ENCODE measurements at regions not wholly inside any gene's neighbourhood (a gene's known extent, or its start where the extent isn't known, plus 50 kb on each side); places are given as distances from the start of the nearest gene placed in this dataset.

- DNase-seq (ENCODE audit: low spot score): no peak
- intact Hi-C loops (cut with DNase I): no loop called here
Measured at GRCh38 chr12:66899588-66899987, 220.7 kb upstream of the GRIP1 start.

GRCh38 chr12:66900616-66901015 is 221.7 kb upstream of the GRIP1 start:
- intact Hi-C loops (cut with DNase I): no loop called here
- DNase-seq (ENCODE audit: low spot score): no peak

DNA sequence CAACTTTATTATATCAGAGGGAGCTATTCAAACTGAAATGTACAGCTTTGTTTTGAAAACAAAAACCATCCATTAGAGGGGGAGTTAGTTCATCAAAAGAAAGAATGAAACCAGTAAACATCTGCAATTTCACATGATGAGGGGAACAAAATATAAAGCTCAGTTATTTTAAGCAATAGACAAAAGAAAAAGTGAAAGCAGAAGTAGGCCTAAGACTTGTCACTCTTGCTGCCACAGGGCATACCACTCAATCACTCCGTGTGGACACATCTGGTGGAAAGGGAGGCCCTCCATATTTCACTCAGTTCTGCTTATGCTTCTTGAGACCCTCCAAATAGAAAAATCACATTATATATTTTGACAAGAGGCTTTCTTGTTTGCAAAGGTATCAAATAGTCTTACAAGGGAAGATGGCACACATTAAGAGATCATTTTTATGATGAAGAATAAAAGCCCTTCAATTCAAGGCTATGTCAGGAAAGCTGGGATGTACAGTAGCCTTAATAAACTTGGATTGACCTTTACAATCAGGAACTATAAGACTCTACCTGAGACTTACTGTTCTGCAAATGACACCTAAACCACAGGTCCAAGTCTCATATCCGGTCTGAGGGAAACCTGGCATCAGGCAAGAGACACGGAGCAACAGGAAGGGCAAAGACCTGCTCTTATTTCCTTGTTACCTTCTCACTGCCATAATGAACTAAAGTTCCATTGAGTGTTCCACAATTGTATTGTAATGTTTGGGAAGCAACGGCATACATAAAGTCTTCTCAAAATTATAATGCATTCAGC is 222.5 kb upstream of the GRIP1 start:
- intact Hi-C loops (cut with DNase I): no loop called here
- DNase-seq (ENCODE audit: low spot score): no peak

GRCh38 chr12:66902020-66902419 is 223.1 kb upstream of the GRIP1 start:
- intact Hi-C loops (cut with DNase I): no loop called here
- no peak for DNase-seq (ENCODE audit: low spot score)

GRCh38 chr12:66903782-66904396 is 225.0 kb upstream of the GRIP1 start:
- intact Hi-C loops (cut with DNase I): no loop called here
- DNase-seq (ENCODE audit: low spot score): no peak

DNA sequence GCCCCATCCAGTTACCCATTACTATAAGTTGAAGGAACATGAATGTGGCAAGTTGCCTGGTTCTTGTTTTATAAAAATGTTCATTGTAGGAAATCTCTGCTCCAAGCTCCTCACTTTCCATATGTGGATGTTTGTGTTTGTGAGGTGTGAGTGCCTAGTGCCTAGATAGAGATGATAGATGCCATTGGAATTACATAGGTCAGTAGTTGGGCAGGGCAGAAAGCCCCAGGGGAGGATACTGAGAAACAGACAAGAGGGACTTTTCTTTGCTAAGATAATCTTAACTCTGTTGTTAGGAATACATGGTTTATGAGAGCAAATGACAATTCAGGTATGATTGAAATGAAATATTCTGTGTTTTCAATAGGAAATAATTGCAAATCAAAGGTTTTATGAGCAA is 226.3 kb upstream of the GRIP1 start:
- intact Hi-C loops (cut with DNase I): no loop called here

GRCh38 chr12:66910366-66910974 is 231.6 kb upstream of the GRIP1 start:
- intact Hi-C loops (cut with DNase I): no loop called here
- DNase-seq (ENCODE audit: low spot score): no peak

More for the DNA sequence above, 226.3 kb upstream of the GRIP1 start:
- DNase-seq (ENCODE audit: low spot score): no peak

DNA sequence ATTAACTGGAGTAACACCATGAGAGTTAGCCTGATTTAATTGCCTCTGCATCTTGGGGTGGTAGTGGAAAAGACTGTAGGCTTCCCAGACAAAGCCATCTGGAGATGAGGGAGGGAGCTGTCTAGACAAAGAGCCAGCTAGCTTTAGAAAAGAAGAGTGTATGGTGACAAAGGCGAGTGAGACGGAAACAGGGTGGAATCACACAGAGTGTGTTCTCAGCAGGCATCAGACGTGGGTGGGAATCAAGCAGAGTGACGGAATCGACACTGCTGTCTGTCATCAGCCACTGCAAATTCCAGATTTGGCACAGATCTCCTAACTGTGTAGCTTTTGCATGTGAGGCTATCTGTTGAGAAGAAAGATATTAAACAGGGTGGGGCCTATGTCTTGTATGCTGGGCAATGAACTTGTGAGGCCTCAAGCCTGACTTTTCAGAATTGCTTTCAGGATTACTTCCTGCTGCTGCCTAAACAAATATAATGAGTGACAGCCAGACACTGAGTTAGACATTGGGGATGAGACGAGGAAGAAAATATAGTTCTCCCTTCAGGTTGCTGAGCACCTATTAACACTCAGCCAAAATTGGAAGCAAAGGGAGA is 236.5 kb upstream of the GRIP1 start:
- no peak for DNase-seq (ENCODE audit: low spot score)
- intact Hi-C loops (cut with DNase I): no loop called here

- intact Hi-C loops (cut with DNase I): no loop called here
- no peak for DNase-seq (ENCODE audit: low spot score)
Measured at GRCh38 chr12:66916189-66916588, 237.3 kb upstream of the GRIP1 start.

DNA sequence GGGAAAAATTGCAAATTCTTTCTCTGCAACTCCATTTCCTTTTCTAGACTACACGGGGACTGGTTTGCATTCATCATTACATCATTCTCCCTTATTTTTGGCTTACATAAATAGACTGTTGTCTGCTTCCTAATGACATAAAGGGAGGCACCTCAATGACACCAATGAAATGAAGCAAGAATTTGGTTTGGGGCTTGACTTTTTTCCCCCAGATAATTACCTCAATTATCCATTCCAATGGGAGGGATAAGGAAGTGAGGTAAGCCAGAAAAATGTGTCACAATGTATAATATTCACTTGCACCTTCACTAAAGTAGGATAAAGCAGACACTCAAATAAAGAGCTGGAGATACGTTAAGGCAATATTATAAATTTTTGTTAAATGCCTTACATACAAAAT is 240.6 kb upstream of the GRIP1 start:
- intact Hi-C loops (cut with DNase I): no loop called here
- DNase-seq (ENCODE audit: low spot score): no peak

DNA sequence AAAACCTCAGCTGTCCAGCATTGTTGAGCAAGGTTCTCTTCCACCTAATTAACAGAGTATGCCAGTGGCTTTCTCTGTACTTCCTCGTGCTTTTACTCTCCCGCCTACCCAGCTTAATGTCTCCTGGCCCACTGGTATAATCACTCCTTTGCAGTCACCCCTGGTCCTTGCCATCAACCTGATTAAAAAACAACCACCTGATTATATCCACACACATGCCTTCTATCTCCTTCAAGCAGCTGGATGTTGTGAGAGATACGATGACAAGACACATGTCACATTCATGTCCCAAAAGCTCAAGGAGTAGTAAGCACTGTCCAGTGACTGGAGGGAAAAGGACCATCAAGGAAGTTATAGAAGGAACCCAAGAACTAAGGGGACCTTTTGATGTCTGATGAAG is 241.3 kb upstream of the GRIP1 start:
- intact Hi-C loops (cut with DNase I): loop anchor here in 1 of 2 donors (1.0 kb wide), 1 partner anchor 23 kb away; no protein-coding TSS in a partner anchor
- no peak for DNase-seq (ENCODE audit: low spot score)

DNA sequence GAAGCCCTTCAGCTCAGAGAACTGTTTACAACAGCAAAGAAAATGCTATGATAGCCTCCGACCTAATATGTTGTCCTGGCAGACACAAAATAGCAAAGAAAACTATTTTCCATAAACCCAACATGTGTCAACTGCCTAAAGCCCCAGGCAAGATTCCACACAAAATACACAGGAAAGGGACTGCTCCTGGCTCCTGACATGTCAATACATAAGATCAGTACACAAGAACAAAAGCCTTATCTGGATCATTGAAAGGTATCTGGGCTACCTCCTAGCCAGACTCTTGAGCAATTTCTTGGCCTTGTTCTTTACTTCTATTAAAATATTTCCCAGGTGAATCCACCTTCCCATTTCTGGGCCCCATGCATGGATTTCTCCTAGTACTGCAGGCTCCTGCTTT is 242.3 kb upstream of the GRIP1 start:
- DNase-seq (ENCODE audit: low spot score): no peak
- intact Hi-C loops (cut with DNase I): no loop called here

- DNase-seq (ENCODE audit: low spot score): no peak
- intact Hi-C loops (cut with DNase I): no loop called here
Measured at GRCh38 chr12:66925083-66925482, 246.2 kb upstream of the GRIP1 start.

- no peak for DNase-seq (ENCODE audit: low spot score)
- intact Hi-C loops (cut with DNase I): no loop called here
Measured at GRCh38 chr12:66929121-66929520, 250.2 kb upstream of the GRIP1 start.

DNA sequence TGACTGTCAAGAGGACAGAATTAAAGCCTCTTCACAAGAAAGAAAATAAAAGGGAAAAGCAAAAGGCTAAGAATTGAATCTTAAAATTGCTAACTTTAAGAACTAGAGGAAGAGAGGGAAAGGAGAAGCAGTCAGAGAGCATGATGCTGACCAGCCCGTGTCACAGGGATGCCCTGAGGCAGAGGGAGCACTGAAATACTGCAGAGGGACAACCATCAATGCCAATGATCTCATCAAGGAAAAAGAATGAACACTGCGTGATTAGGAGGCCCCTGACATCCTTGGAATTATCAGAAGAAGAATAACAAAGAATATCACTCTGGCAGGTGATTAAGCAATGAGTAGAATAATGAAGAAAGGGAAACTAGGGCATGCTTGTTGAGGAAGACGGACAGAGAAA is 252.2 kb upstream of the GRIP1 start:
- intact Hi-C loops (cut with DNase I): no loop called here
- no peak for DNase-seq (ENCODE audit: low spot score)

DNA sequence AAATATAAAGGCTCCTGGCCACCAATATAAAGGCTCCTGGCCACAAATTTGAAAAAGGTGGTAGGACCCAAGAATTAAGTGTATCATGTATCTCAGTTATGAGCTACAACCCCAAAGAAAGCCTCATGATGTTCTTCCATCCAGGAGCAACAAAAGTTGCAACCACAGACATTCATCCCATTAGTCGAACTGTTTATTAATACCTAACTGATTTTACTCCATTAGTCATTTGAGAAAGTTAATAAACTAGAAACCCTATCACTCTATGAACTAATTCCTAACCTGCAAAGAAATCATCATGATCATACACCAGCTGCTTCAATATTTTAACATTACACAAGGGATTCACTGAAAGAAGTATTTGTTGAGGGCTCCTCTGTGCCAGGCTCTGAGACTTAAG is 253.2 kb upstream of the GRIP1 start:
- intact Hi-C loops (cut with DNase I): no loop called here
- DNase-seq (ENCODE audit: low spot score): no peak

- no peak for DNase-seq (ENCODE audit: low spot score)
- intact Hi-C loops (cut with DNase I): no loop called here
Measured at GRCh38 chr12:66934302-66935062, 255.6 kb upstream of the GRIP1 start.

DNA sequence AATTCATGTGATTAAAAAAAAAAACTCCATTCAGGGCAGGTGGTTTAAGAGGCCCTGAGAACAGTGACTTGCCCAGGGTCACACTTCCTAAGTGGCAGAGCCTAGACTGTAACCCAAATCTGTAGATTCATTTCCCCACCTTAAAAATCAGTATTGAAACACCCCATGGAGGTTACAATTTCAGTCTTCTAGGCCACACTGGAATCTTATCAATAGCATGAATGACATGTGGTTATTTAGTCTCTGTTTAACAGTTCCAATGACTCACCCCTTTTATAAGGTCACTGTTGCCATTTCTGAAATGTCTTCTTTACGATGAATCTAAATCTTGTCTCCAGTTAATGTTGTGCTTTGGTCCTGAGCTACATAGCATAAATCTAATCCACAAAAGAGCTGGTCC is 262.3 kb upstream of the GRIP1 start:
- intact Hi-C loops (cut with DNase I): no loop called here

DNA sequence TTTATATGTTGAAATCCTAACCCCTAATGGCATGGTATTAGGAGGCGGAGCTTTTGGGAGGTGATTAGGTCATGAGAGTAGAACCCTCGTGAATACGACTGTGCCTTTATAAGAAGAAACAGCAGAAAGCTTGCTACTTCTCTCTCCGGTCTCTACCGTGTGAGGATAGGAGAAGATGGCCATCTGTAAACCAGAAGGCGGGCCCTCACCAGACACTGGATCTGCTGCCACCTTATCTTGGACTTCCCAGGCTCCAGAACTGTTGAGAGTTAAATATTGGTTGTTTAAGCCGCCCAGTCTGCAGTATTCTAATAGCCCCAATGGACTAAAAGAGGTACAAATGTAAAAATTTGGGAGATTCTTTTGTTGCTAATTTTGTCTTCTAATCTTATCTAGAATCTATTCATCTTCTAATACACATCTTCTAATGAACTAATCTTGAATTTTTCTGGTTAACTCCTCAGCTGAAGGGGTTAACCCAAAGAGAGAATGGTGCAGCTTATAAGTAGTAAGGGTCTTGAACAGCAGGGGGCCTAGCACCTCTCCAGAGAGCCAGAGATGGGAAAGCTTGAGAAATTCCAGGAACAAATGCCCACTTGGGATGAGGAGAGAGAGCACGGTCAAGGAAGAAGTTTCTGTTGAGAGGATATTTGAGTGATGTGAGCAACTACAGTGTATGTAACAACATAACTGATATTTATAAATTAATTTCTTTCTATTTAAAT is 264.0 kb upstream of the GRIP1 start:
- no peak for DNase-seq (ENCODE audit: low spot score)
- intact Hi-C loops (cut with DNase I): no loop called here

More for the DNA sequence above, 262.3 kb upstream of the GRIP1 start:
- no peak for DNase-seq (ENCODE audit: low spot score)

Measured in posterior vena cava (tissue), 2 donors.